GM18502 (cell line): ENCODE measurements at regions not wholly inside any gene's neighbourhood (a gene's known extent, or its start where the extent isn't known, plus 50 kb on each side); places are given as distances from the start of the nearest gene placed in this dataset.
"Not testable (repeated sequence)": the region's sequence is repeated elsewhere in the genome, so short reads cannot be mapped to it uniquely, and the experiment has no call there.

ENCODE experiments used
- ATAC-seq: cut with Tn5 transposase; IDR thresholded peaks from one replicate; pipeline ENCODE4 v1.9.1; 2021; ENCODE audit warnings: mild to moderate bottlenecking; ENCODE audit not compliant: unreplicated experiment, poor library complexity

GRCh38 chr12:97076912-97077311, 169.9 kb downstream of the NEDD1 start:
- ATAC-seq = not testable (repeated sequence)

GRCh38 chr12:97082029-97082428, 175.0 kb downstream of the NEDD1 start:
- no peak for ATAC-seq

- ATAC-seq = no peak
Observed at GRCh38 chr12:97093187-97093683, 186.2 kb downstream of the NEDD1 start.

GRCh38 chr12:97097734-97098133, 190.7 kb downstream of the NEDD1 start:
- no peak for ATAC-seq

- no peak for ATAC-seq
Observed at GRCh38 chr12:97109441-97109840, 202.4 kb downstream of the NEDD1 start.

- ATAC-seq = no peak
Observed at GRCh38 chr12:97112136-97112535, 205.1 kb downstream of the NEDD1 start.

GRCh38 chr12:97118796-97119375, 211.8 kb downstream of the NEDD1 start:
- ATAC-seq = no peak

- ATAC-seq = no peak
Observed at GRCh38 chr12:97127061-97127460, 220.0 kb downstream of the NEDD1 start.

GRCh38 chr12:97131220-97131981, 224.3 kb downstream of the NEDD1 start:
- ATAC-seq = no peak

GRCh38 chr12:97132270-97132669, 225.2 kb downstream of the NEDD1 start:
- ATAC-seq = no peak

- no peak for ATAC-seq
Observed at GRCh38 chr12:97134495-97134894, 227.4 kb downstream of the NEDD1 start.

- no peak for ATAC-seq
Observed at GRCh38 chr12:97140355-97140754, 233.3 kb downstream of the NEDD1 start.

GRCh38 chr12:97142737-97143410, 235.8 kb downstream of the NEDD1 start:
- ATAC-seq = no peak

- peak; percentile 100 for ATAC-seq
Observed at GRCh38 chr12:97148941-97149559, 242.0 kb downstream of the NEDD1 start.

- ATAC-seq = no peak
Observed at GRCh38 chr12:97151481-97151880, 244.4 kb downstream of the NEDD1 start.

GRCh38 chr12:97159377-97159776, 252.3 kb downstream of the NEDD1 start:
- ATAC-seq = no peak

GRCh38 chr12:97160277-97160676, 253.2 kb downstream of the NEDD1 start:
- no peak for ATAC-seq

- ATAC-seq = no peak
Observed at GRCh38 chr12:97162173-97162572, 255.1 kb downstream of the NEDD1 start.

- no peak for ATAC-seq
Observed at GRCh38 chr12:97164936-97165335, 257.9 kb downstream of the NEDD1 start.

GRCh38 chr12:97167598-97167997, 260.5 kb downstream of the NEDD1 start:
- no peak for ATAC-seq

GRCh38 chr12:97168804-97169203, 261.7 kb downstream of the NEDD1 start:
- ATAC-seq = no peak
